ENCODE measurements at regions not wholly inside any gene's neighbourhood (a gene's known extent, or its start where the extent isn't known, plus 50 kb on each side); places are given as distances from the start of the nearest gene placed in this dataset.

GRCh38 chr7:81221527-81222217 is 302.8 kb upstream of the SEMA3C start:
- peaks cover 0 to 21% (median 15%) of the 10 kb centered on the region in 11 experiments; a peak in 18 of 22 replicates for H3K9me3 ChIP-seq (replicated peaks in 1 of 11)
- no peak overlapping the region for H3K27ac ChIP-seq
- H3K27me3 ChIP-seq: no peaks in the 10 kb centered on the region
- H4K20me1 ChIP-seq: no peaks in the 10 kb centered on the region
- H3K4me2 ChIP-seq: no peak overlapping the region
- H3K36me3 ChIP-seq: no peaks in the 10 kb centered on the region
- H3K9ac ChIP-seq: no peak overlapping the region
- H3K4me1 ChIP-seq: no peaks in the 10 kb centered on the region
- no peak for TF ChIP-seq Cebpa-rat (IDR thresholded peaks at IDR 0.05)
- H3K4me3 ChIP-seq: no peak overlapping the region

DNA sequence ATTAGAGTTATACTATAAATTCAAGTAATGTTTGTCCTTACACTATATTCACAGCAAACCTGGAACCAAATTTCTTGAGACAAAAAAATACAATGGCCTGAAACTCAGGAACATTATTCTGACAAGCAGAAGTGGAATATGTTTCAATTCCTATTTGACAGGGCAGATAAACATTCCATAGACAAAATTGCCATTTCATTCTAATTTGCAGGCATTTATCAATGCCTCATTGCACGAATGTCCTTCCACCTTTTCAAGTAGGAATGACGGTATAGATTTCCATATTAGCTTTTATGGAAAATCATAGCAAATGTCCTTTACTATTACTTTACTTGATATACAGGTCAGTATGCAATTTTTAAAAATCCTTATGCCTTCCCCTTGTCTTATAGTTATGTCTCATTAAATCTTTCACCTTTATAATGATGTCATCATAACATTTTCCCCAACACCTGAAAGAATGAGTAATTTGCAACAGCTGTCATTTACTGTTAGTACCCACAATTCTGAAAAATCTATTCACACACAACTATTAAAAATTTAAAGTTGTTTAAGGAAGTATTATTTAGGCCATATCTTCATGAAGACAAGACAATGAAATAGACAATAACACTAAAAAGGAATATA is 299.7 kb upstream of the SEMA3C start:
- no peak overlapping the region for H3K4me3 ChIP-seq
- H3K9ac ChIP-seq: no peak overlapping the region
- no peaks in the 10 kb centered on the region for H3K4me1 ChIP-seq
- H3K27ac ChIP-seq: no peak overlapping the region
- no peak overlapping the region for H3K4me2 ChIP-seq
- peaks cover 0 to 16% (median 11%) of the 10 kb centered on the region in 11 experiments; a peak in 18 of 22 replicates for H3K9me3 ChIP-seq (replicated peaks in 1 of 11)
- H3K36me3 ChIP-seq: no peaks in the 10 kb centered on the region
- no peak for TF ChIP-seq Cebpa-rat (IDR thresholded peaks at IDR 0.05)
- H3K27me3 ChIP-seq: no peaks in the 10 kb centered on the region
- no peaks in the 10 kb centered on the region for H4K20me1 ChIP-seq

DNA sequence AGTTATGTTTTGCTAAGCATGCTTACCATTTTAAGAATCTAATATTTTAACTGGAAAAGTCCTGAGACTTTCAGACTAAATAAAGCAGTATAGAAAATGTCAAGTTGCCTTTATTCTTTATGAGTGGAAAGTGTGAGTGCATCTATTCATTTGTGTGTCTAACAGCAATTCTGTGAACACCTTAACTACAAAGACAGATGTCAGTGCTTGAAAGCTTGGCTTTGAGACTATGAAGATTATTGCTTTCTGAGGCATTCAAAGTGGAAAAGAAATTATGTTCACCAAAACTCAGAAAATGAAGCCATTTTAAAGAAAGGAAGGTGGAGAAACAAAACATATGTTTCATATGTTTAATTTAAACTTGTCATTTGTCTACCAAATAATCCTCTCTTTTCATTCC is 294.5 kb upstream of the SEMA3C start:
- H3K27ac ChIP-seq: no peak overlapping the region
- TF ChIP-seq Cebpa-rat (IDR thresholded peaks at IDR 0.05): no peak
- no peaks in the 10 kb centered on the region for H4K20me1 ChIP-seq
- H3K27me3 ChIP-seq: no peaks in the 10 kb centered on the region
- H3K4me3 ChIP-seq: no peak overlapping the region
- H3K9ac ChIP-seq: no peak overlapping the region
- H3K4me1 ChIP-seq: no peaks in the 10 kb centered on the region
- H3K9me3 ChIP-seq (replicated peaks in 1 of 11): no peaks in the 10 kb centered on the region
- no peak overlapping the region for H3K4me2 ChIP-seq
- H3K36me3 ChIP-seq: no peaks in the 10 kb centered on the region

- Histone ChIP-seq H3K9me3 (replicated peaks in 1 of 11) (no peaks in the 10 kb centered on the region), H3K27ac (no peak overlapping the region), H3K27me3 (no peaks in the 10 kb centered on the region), H3K4me3 (no peak overlapping the region), H3K4me2 (no peak overlapping the region), H3K9ac (no peak overlapping the region), H3K4me1 (no peaks in the 10 kb centered on the region), H3K36me3 (no peaks in the 10 kb centered on the region), H4K20me1 (no peaks in the 10 kb centered on the region)
- TF ChIP-seq Cebpa-rat (IDR thresholded peaks at IDR 0.05): no peak
Measured at GRCh38 chr7:81211934-81212320, 293.1 kb upstream of the SEMA3C start.

DNA sequence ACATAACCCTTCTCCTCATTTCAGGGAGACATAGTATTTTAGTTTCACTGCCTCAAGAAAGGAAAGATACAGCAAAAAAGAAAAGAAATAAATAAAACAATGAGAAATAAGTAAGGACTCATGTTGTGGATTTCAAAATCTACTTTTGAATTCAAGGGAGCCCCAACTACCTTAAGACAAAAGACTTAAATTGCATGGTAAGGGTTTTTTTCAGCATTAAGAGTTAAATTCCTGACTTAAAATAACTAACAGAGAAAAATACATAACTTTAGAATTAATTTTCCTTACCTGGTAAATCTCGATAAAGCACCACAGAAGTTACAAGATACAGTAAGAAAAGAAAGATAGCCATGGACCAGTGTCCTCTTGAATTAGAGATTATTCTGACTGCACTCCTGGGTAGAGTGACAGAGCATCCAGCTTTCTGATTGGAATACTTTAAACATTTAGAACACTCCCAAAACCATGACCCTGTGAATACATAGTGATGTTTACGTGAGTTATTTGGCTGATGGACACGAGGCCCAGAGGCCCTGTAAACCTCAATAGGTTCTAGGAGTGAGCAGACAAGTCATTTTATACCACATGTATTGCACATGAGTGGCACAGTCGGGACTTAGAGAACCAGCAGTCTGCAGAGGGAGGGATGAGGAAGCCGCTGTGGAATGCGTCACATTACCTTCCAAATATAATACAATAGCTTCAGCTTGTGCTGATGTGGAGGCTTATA is 292.5 kb upstream of the SEMA3C start:
- Histone ChIP-seq H3K27me3 (no peaks in the 10 kb centered on the region), H3K36me3 (no peaks in the 10 kb centered on the region), H3K4me1 (no peaks in the 10 kb centered on the region), H3K9me3 (replicated peaks in 1 of 11) (no peaks in the 10 kb centered on the region), H3K4me3 (no peak overlapping the region), H3K9ac (no peak overlapping the region), H3K27ac (no peak overlapping the region), H4K20me1 (no peaks in the 10 kb centered on the region), H3K4me2 (no peak overlapping the region)
- TF ChIP-seq Cebpa-rat (IDR thresholded peaks at IDR 0.05): no peak

- H3K27ac ChIP-seq: no peak overlapping the region
- no peaks in the 10 kb centered on the region for H3K4me1 ChIP-seq
- H3K36me3 ChIP-seq: no peaks in the 10 kb centered on the region
- no peaks in the 10 kb centered on the region for H4K20me1 ChIP-seq
- no peaks in the 10 kb centered on the region for H3K9me3 ChIP-seq (replicated peaks in 1 of 11)
- no peak overlapping the region for H3K4me3 ChIP-seq
- TF ChIP-seq Cebpa-rat (IDR thresholded peaks at IDR 0.05): no peak
- H3K4me2 ChIP-seq: no peak overlapping the region
- H3K9ac ChIP-seq: no peak overlapping the region
- no peaks in the 10 kb centered on the region for H3K27me3 ChIP-seq
Measured at GRCh38 chr7:81210137-81211064, 291.6 kb upstream of the SEMA3C start.

DNA sequence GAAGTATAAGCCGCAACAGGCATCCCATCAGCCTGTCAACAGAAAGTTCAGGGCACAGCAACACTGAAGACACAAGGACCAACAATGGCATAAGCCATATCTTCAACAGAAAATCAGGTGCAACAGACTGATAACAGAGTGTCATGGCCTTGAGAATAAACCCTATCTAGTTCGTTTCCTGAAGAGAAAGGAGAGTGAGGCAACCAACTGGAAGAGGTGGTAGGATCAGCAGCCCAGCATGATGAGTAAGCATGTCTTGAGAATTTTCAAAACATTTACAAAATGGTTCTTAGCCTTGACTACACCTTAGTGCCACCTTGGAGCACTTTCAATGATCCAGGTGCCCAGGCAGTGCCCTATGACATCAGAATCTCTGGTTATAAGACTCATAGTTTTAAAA is 290.2 kb upstream of the SEMA3C start:
- H3K27ac ChIP-seq: no peak overlapping the region
- no peaks in the 10 kb centered on the region for H4K20me1 ChIP-seq
- no peak overlapping the region for H3K4me2 ChIP-seq
- no peaks in the 10 kb centered on the region for H3K27me3 ChIP-seq
- H3K4me1 ChIP-seq: no peaks in the 10 kb centered on the region
- H3K9ac ChIP-seq: no peak overlapping the region
- no peak overlapping the region for H3K4me3 ChIP-seq
- H3K36me3 ChIP-seq: no peaks in the 10 kb centered on the region
- H3K9me3 ChIP-seq (replicated peaks in 1 of 11): no peaks in the 10 kb centered on the region
- no peak for TF ChIP-seq Cebpa-rat (IDR thresholded peaks at IDR 0.05)

- H3K9me3 ChIP-seq (replicated peaks in 1 of 11): no peaks in the 10 kb centered on the region
- TF ChIP-seq Cebpa-rat (IDR thresholded peaks at IDR 0.05): no peak
- no peaks in the 10 kb centered on the region for H4K20me1 ChIP-seq
- H3K4me1 ChIP-seq: no peaks in the 10 kb centered on the region
- no peaks in the 10 kb centered on the region for H3K27me3 ChIP-seq
- no peak overlapping the region for H3K4me3 ChIP-seq
- H3K27ac ChIP-seq: no peak overlapping the region
- no peak overlapping the region for H3K9ac ChIP-seq
- H3K4me2 ChIP-seq: no peak overlapping the region
- H3K36me3 ChIP-seq: no peaks in the 10 kb centered on the region
Measured at GRCh38 chr7:81207801-81208200, 288.9 kb upstream of the SEMA3C start.
